Osteoblast (primary cell): ENCODE measurements at regions not wholly inside any gene's neighbourhood (a gene's known extent, or its start where the extent isn't known, plus 50 kb on each side); places are given as distances from the start of the nearest gene placed in this dataset.
A peak's percentile ranks its signal among the peaks of the same experiment; 100 is the strongest.

Source experiments
- DNase-seq: peaks from one replicate; pipeline ENCODE4 v3.0.0; 2011; ENCODE audit warnings: low spot score, mixed read lengths; ENCODE audit not compliant: insufficient read length; ENCODE audit errors: missing footprints
- H2AFZ ChIP-seq: 2 replicates; pipeline ENCODE4 v1.6.0; 2011; ENCODE audit warnings: mild to moderate bottlenecking, low read length
- H3K27ac ChIP-seq: 2 replicates; pipeline ENCODE4 v1.5.1; 2011; ENCODE audit warnings: mild to moderate bottlenecking, low read depth, low read length, moderate library complexity
- H3K27me3 ChIP-seq: 2 replicates; pipeline ENCODE4 v1.6.0; 2012; ENCODE audit warnings: mild to moderate bottlenecking, control low read depth, inconsistent platforms, low read length, moderate library complexity; ENCODE audit not compliant: insufficient read depth
- H3K36me3 ChIP-seq: 2 replicates; pipeline ENCODE4 v1.5.1; 2011; ENCODE audit warnings: mild to moderate bottlenecking, low read length, control low read depth, moderate library complexity; ENCODE audit not compliant: insufficient read depth
- H3K4me1 ChIP-seq: 2 replicates; pipeline ENCODE4 v1.5.1; 2011; ENCODE audit warnings: mild to moderate bottlenecking, low read length, control low read depth, moderate library complexity; ENCODE audit not compliant: insufficient read depth
- H3K4me2 ChIP-seq: 2 replicates; pipeline ENCODE4 v1.6.0; 2011; ENCODE audit warnings: mild to moderate bottlenecking, low read length; ENCODE audit not compliant: insufficient read depth
- H3K4me3 ChIP-seq: fragments of 200-600 bp; sonication (generic); 3 replicates; pipeline ENCODE4 v1.5.1; 2012; ENCODE audit warnings: mild to moderate bottlenecking, low read length, inconsistent platforms; ENCODE audit not compliant: insufficient read depth
- H3K79me2 ChIP-seq: 2 replicates; pipeline ENCODE4 v1.6.0; 2012; ENCODE audit warnings: mild to moderate bottlenecking, low read length, control low read depth, inconsistent platforms; ENCODE audit not compliant: insufficient read depth
- H3K9me3 ChIP-seq: 2 replicates; pipeline ENCODE4 v1.5.1; 2011; ENCODE audit warnings: low read depth, low read length, control low read depth
- H4K20me1 ChIP-seq: 2 replicates; pipeline ENCODE4 v1.6.0; 2012; ENCODE audit warnings: mild to moderate bottlenecking, low read length, control low read depth; ENCODE audit not compliant: insufficient read depth
- TF ChIP-seq, protein P1 (sequence below): IDR thresholded peaks from 2 replicates; pipeline ENCODE4 v1.5.1; 2011; ENCODE audit warnings: mild to moderate bottlenecking, low read depth, low read length, moderate library complexity; ENCODE audit errors: extremely low read depth

DNA sequence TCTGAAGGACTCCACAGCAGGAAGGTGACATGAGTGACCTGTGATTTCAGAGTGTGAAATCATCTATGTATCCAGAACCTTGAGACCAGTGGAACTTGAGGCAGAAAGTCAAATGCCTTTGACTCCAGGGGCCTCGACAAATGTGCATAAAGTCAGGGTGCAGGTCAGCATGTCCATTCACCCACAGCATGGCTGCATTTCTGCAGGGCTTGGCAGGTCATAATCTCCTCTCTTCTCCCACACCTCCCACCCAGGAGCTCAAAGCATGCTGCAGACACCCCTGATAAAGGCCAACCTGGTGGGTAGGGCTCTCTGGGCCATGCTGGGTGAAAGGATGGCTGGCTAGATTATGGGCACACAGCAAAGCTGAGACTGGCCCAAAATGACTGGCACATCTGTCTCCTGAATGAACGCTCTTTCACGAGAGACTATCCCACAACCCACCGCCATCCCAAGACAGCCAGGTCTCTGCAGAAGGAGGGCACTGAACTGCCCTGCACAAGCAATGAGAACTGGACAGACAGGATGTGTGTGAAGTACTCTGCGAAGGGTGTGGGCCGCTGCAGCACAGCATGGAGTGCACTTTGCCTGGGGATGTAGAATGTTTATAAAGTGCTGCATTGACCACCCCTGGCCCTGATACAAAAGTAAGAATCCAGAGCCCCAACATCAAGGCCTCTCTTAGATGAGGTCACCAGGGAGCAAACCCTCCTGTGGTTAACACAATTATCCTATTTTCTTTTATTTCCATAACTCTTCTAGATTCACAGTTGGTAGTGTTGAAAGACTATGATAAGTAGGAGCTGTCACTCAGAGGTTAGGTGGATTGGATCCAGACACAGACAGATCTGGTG, 78.2 kb upstream of the NXT1 start:
- Histone ChIP-seq H4K20me1 (no peaks in the 10 kb centered on the region), H3K4me3 (no peak overlapping the region), H3K36me3 (no peaks in the 10 kb centered on the region), H3K27me3 (no peaks in the 10 kb centered on the region), H2AFZ (no peak overlapping the region), H3K79me2 (no peaks in the 10 kb centered on the region), H3K4me2 (no peak overlapping the region), H3K27ac (no peak overlapping the region), H3K4me1 (peaks cover 16% of the 10 kb centered on the region), H3K9me3 (no peaks in the 10 kb centered on the region)
- TF ChIP-seq, protein P1, sequence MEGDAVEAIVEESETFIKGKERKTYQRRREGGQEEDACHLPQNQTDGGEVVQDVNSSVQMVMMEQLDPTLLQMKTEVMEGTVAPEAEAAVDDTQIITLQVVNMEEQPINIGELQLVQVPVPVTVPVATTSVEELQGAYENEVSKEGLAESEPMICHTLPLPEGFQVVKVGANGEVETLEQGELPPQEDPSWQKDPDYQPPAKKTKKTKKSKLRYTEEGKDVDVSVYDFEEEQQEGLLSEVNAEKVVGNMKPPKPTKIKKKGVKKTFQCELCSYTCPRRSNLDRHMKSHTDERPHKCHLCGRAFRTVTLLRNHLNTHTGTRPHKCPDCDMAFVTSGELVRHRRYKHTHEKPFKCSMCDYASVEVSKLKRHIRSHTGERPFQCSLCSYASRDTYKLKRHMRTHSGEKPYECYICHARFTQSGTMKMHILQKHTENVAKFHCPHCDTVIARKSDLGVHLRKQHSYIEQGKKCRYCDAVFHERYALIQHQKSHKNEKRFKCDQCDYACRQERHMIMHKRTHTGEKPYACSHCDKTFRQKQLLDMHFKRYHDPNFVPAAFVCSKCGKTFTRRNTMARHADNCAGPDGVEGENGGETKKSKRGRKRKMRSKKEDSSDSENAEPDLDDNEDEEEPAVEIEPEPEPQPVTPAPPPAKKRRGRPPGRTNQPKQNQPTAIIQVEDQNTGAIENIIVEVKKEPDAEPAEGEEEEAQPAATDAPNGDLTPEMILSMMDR = no peak
- no peak for DNase-seq

DNA sequence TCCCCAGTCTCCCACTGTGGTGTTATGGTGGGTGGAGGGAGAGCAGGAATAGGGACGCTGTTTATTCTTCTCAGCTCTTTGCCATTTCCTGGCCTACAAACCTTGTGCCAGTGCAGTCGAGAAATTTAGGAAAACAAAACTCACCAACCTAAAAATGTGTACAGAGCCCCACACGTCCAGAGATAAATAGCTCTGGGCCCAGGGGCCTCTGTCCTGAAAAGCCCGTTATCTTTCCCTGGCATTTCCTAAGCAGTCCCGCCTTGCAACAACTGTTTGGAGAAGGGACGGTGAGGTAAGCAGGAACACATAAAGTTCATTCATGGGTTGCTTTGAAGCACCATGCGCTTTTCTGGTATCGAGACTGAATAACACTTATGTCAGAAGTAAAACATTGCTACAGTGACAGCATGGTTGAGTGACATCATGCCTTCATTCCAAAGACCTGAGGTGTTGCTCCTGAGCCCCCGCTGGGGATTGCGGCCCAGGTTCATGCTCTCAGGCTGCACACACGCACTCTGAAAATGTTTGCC, 80.1 kb upstream of the NXT1 start:
- no peaks in the 10 kb centered on the region for H3K9me3 ChIP-seq
- H3K79me2 ChIP-seq = no peaks in the 10 kb centered on the region
- no peak overlapping the region for H3K4me3 ChIP-seq
- H2AFZ ChIP-seq = peak overlapping the region; percentile 13
- TF ChIP-seq, protein P1 = no peak
- peak; percentile 75 for DNase-seq
- H3K4me2 ChIP-seq = peak overlapping the region; percentile 20
- peak overlapping the region; percentile 72 for H3K27ac ChIP-seq
- no peaks in the 10 kb centered on the region for H3K36me3 ChIP-seq
- no peaks in the 10 kb centered on the region for H4K20me1 ChIP-seq
- no peaks in the 10 kb centered on the region for H3K27me3 ChIP-seq
- peaks cover 16% of the 10 kb centered on the region for H3K4me1 ChIP-seq

DNA sequence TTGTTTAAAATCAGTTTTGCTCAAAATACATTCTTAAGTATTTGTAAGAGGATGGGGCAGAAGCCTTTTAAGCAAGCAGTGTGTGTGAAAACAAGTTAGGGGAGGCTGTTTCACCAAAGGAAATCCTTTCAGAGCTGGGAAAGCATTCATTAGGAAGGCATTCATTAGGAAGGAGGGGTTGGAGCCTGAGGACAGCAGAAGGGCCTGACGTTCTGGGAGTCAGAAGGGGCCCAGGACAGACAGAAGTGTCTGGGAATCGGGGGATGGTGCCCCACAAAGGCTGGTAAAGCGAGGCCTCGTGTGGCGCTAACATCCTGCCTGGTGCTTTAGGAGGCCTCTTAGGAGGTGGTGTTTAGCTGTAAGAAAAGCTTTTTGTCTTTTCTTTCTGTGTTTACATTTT, 80.6 kb upstream of the NXT1 start:
- TF ChIP-seq, protein P1 = no peak
- Histone ChIP-seq H3K27ac (peak overlapping the region; percentile 72), H3K79me2 (no peaks in the 10 kb centered on the region), H3K9me3 (no peaks in the 10 kb centered on the region), H3K27me3 (no peaks in the 10 kb centered on the region), H3K36me3 (no peaks in the 10 kb centered on the region), H3K4me2 (peak overlapping the region; percentile 20), H4K20me1 (no peaks in the 10 kb centered on the region), H3K4me1 (peaks cover 16% of the 10 kb centered on the region), H3K4me3 (no peak overlapping the region), H2AFZ (peak overlapping the region; percentile 13)
- DNase-seq = no peak

DNA sequence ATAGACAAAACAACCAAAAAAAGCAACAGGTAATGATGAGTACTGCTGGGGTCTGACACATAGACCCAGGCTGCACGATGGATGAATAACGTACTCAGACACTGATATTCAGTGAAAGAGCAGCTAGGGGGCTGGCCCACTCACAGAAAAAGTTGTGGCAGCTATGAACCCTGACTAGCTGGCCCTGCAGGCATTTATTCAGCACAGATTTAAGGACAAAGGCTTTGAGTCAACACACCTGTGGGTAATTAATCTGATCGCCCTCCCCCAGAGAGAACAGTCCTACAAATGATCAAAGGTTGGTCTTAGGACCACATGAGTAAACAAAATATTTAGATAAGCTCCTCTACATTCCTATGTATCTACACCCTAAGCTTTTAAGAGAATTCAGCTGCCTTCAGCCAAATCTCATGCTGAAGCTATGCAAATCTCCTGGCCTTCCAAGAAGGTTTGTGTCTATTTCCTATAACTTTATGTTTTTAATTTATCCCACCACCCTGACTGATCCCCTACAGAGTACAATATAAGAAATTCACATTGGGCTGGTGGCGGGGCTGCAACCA, 81.7 kb upstream of the NXT1 start:
- TF ChIP-seq, protein P1 = no peak
- DNase-seq = no peak
- Histone ChIP-seq H4K20me1 (no peaks in the 10 kb centered on the region), H3K4me3 (no peak overlapping the region), H3K36me3 (no peaks in the 10 kb centered on the region), H2AFZ (no peak overlapping the region), H3K4me2 (no peak overlapping the region), H3K4me1 (peaks cover 16% of the 10 kb centered on the region), H3K79me2 (no peaks in the 10 kb centered on the region), H3K27me3 (no peaks in the 10 kb centered on the region), H3K9me3 (no peaks in the 10 kb centered on the region), H3K27ac (no peak overlapping the region)
